Erythroblast (primary cell): ENCODE measurements at regions not wholly inside any gene's neighbourhood (a gene's known extent, or its start where the extent isn't known, plus 50 kb on each side); places are given as distances from the start of the nearest gene placed in this dataset.

Source experiments
- GATA1 ChIP-seq: IDR thresholded peaks from 2 replicates; pipeline ENCODE4 v1.6.1; 2011; ENCODE audit warnings: low read depth, mild to moderate bottlenecking, control low read depth, low read length, moderate library complexity
- POLR2A ChIP-seq: IDR thresholded peaks from 2 replicates; pipeline ENCODE4 v1.6.1; 2011; ENCODE audit warnings: mild to moderate bottlenecking, low read length

- no peak for TF ChIP-seq POLR2A
- no peak for TF ChIP-seq GATA1
These were observed 250.6 kb upstream of the ZP4 start for GRCh38 chr1:238141353-238141752.
